ENCODE measurements at regions not wholly inside any gene's neighbourhood (a gene's known extent, or its start where the extent isn't known, plus 50 kb on each side); places are given as distances from the start of the nearest gene placed in this dataset.

DNA sequence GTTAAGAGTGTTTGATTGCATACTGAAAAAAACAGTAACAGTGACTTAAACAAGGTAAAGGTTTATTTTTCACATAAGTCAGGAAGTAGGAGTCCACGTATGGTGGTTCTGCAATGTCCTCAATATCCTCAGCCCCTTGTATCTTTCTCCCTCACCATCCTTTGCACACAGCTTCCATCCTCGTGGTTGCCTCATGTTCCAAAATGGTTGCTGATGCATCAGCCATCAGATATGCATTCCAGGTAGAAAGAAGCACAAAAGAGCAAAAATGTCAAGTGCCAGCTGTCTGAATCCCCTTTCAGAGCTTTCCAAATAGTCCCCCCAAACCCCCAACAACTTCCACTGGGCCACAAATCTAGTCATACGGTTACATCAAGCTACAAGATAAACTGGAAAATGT, 138.1 kb downstream of the SYF2 start:
- no peak overlapping the region for H3K4me3 ChIP-seq (ENCODE audit: low read depth, low read length)
- H3K36me3 ChIP-seq (ENCODE audit: control insufficient read depth, insufficient read depth, low read length) = no peaks in the 10 kb centered on the region
- peaks cover 21% of the 10 kb centered on the region for H3K27me3 ChIP-seq (ENCODE audit: control insufficient read depth, insufficient read depth, low read length)
- TF ChIP-seq, protein P1, sequence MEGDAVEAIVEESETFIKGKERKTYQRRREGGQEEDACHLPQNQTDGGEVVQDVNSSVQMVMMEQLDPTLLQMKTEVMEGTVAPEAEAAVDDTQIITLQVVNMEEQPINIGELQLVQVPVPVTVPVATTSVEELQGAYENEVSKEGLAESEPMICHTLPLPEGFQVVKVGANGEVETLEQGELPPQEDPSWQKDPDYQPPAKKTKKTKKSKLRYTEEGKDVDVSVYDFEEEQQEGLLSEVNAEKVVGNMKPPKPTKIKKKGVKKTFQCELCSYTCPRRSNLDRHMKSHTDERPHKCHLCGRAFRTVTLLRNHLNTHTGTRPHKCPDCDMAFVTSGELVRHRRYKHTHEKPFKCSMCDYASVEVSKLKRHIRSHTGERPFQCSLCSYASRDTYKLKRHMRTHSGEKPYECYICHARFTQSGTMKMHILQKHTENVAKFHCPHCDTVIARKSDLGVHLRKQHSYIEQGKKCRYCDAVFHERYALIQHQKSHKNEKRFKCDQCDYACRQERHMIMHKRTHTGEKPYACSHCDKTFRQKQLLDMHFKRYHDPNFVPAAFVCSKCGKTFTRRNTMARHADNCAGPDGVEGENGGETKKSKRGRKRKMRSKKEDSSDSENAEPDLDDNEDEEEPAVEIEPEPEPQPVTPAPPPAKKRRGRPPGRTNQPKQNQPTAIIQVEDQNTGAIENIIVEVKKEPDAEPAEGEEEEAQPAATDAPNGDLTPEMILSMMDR (IDR thresholded peaks at IDR 0.05; ENCODE audit: insufficient read depth, low read length, poor library complexity, severe bottlenecking) = no peak
- DNase-seq (ENCODE audit: low read depth) = no peak

DNA sequence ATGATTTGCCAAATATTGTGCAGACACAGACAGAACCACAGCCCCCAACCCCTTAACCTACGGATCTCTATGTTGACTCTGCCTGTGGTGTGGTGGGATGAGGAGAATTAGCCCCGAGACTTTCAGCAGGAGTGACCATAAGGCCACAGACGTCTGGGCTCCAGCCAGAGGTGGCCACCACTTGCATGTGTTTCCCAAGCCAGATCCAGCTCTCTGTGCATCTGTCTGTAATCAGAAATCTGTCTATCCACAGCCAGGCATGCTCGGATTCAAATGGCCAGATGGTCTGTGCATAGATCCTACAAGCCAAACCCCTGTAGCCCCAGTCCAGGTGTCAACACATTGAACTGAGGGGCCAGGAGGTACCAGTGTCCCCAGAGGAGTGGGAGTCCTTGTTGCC, 140.6 kb downstream of the SYF2 start:
- Histone ChIP-seq H3K27me3 (ENCODE audit: control insufficient read depth, insufficient read depth, low read length) (peaks cover 9% of the 10 kb centered on the region), H3K36me3 (ENCODE audit: control insufficient read depth, insufficient read depth, low read length) (no peaks in the 10 kb centered on the region), H3K4me3 (ENCODE audit: low read depth, low read length) (no peak overlapping the region)
- DNase-seq (ENCODE audit: low read depth) = no peak
- TF ChIP-seq, protein P1 (IDR thresholded peaks at IDR 0.05; ENCODE audit: insufficient read depth, low read length, poor library complexity, severe bottlenecking) = no peak

DNA sequence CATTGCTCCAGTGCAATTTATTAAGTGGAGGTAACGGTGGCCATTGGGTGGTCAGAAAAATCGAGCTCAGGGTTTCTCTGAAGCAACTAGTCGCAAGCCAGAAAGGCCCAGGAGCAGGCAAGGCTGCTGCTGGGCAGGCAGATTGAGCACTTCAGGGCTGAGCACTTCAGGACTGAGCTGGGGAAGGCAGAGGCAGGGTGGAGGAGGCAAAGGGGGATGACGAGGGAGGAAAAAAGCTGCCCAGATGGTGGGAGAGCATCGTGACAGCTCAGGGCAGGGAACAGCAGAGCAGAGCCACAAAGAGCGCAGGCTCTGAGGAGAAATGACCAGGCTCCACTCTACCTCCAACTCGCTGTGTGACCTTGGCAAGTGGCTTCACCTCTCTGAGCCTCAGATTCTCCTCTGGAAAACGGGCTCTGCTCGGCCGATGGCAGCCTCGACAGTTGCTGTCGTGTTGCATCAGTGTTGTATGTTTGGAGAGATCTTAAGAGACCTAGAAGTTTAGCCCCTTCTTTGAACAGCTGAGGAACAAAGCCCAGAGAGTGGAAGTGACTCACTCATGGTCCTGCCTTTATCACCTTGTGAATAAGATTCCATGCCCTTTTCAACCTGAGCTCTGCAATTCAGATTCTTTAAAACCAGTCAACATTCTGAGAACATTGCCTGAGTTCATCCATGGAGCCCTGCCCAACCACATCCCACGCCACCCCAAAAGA, 141.4 kb downstream of the SYF2 start:
- DNase-seq (ENCODE audit: low read depth) = no peak
- peaks cover 11% of the 10 kb centered on the region for H3K27me3 ChIP-seq (ENCODE audit: control insufficient read depth, insufficient read depth, low read length)

DNA sequence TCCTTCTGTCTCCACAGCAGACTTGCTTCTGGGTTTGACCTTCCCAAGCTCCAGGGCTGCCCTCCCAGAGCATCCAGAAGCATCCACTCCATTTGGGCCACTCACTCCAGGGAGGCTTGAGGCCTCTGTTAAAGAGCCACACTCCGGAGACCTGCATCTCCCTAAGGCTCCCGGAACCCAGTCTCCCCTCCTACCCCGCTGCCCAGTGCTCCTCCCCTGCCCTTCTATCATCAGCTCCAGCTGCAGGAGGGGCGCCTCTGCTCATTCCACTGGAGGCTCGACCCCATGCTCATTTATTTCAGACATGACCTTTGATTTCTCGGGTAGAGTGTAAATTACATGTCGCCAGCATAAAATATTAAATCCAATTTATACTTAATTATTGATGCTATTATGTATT, 142.5 kb downstream of the SYF2 start:
- peaks cover 17% of the 10 kb centered on the region for H3K27me3 ChIP-seq (ENCODE audit: control insufficient read depth, insufficient read depth, low read length)
- H3K4me3 ChIP-seq (ENCODE audit: low read depth, low read length) = no peak overlapping the region
- H3K36me3 ChIP-seq (ENCODE audit: control insufficient read depth, insufficient read depth, low read length) = no peaks in the 10 kb centered on the region
- DNase-seq (ENCODE audit: low read depth) = no peak
- TF ChIP-seq, protein P1 (IDR thresholded peaks at IDR 0.05; ENCODE audit: insufficient read depth, low read length, poor library complexity, severe bottlenecking) = no peak

More for the DNA sequence above, 141.4 kb downstream of the SYF2 start:
- no peak overlapping the region for H3K4me3 ChIP-seq (ENCODE audit: low read depth, low read length)
- no peaks in the 10 kb centered on the region for H3K36me3 ChIP-seq (ENCODE audit: control insufficient read depth, insufficient read depth, low read length)
- TF ChIP-seq, protein P1 (IDR thresholded peaks at IDR 0.05; ENCODE audit: insufficient read depth, low read length, poor library complexity, severe bottlenecking) = no peak

DNA sequence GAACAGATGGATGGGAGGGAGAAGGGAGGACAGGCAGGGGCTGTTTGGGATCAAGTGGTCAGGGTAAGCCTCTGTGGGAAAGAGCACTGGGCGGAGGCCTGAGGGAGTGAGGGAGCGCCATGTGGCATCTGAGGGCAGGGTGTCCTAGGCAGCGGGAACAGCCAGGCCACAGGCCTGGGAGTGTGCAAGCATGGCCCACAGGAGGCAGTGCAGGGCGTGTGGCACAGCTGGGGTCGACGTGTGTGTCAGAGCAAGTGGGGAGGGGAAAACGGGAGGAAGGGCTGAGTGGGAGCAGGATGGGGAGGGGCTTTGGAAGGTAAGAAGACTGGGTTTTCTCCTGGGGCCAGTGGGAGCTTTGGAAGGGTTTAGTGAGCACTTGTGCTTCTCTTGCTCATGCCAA, 143.4 kb downstream of the SYF2 start:
- TF ChIP-seq, protein P1 (IDR thresholded peaks at IDR 0.05; ENCODE audit: insufficient read depth, low read length, poor library complexity, severe bottlenecking) = no peak
- Histone ChIP-seq H3K4me3 (ENCODE audit: low read depth, low read length) (no peak overlapping the region), H3K36me3 (ENCODE audit: control insufficient read depth, insufficient read depth, low read length) (no peaks in the 10 kb centered on the region), H3K27me3 (ENCODE audit: control insufficient read depth, insufficient read depth, low read length) (peaks cover 19% of the 10 kb centered on the region)
- DNase-seq (ENCODE audit: low read depth) = no peak

DNA sequence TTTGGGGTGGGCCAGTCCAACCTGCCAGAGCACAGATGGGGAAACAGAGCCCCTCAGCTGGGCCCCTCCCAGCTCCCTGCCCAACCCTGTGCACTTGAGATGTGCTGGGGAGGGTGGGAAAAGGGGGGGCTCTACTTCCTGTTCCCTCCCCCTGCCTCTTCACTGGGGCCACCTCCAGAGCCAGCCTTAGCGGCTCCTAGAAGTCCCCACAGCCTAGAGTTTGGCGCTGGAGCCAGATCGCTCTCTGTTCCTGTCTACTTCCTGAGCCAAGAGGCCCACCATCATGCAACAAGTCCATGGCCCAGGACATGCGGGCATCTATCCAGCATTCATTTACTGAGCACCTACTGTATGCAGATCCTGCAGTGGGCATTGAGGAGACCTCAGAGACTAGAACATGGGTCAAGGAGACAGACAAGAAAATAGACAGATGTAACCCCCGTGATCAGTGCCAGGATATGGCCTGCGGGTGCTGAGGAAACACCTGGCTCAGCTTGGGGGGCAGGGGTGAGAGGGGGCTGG, 144.1 kb downstream of the SYF2 start:
- no peak overlapping the region for H3K4me3 ChIP-seq (ENCODE audit: low read depth, low read length)
- TF ChIP-seq, protein P1 (IDR thresholded peaks at IDR 0.05; ENCODE audit: insufficient read depth, low read length, poor library complexity, severe bottlenecking) = no peak
- no peak for DNase-seq (ENCODE audit: low read depth)
- H3K36me3 ChIP-seq (ENCODE audit: control insufficient read depth, insufficient read depth, low read length) = no peaks in the 10 kb centered on the region
- H3K27me3 ChIP-seq (ENCODE audit: control insufficient read depth, insufficient read depth, low read length) = peaks cover 17% of the 10 kb centered on the region
